Inflammatory macrophage treated with lipopolysaccharide for 1 hour (primary cell): ENCODE measurements at regions not wholly inside any gene's neighbourhood (a gene's known extent, or its start where the extent isn't known, plus 50 kb on each side); places are given as distances from the start of the nearest gene placed in this dataset.
"Not testable (repeated sequence)": the region's sequence is repeated elsewhere in the genome, so short reads cannot be mapped to it uniquely, and the experiment has no call there.

ENCODE experiments used
- DNase-seq, 2 donors: peaks; one replicate each; pipeline ENCODE4 v3.0.0-alpha.2; 2020 to 2022

GRCh38 chr18:54662986-54663385 lies 71.9 kb downstream of the DYNAP start:
- DNase-seq: no peak

- not testable (repeated sequence) for DNase-seq
Measured at GRCh38 chr18:54669701-54670100, 78.7 kb downstream of the DYNAP start.

GRCh38 chr18:54671291-54671881 lies 80.3 kb downstream of the DYNAP start:
- DNase-seq: peak; percentile 20 to 73

- no peak for DNase-seq
Measured at GRCh38 chr18:54672109-54672508, 81.1 kb downstream of the DYNAP start.

- no peak for DNase-seq
Measured at GRCh38 chr18:54672846-54673475, 81.9 kb downstream of the DYNAP start.

- DNase-seq: no peak
Measured at GRCh38 chr18:54673936-54674335, 82.9 kb downstream of the DYNAP start.

GRCh38 chr18:54675076-54675475 lies 84.0 kb downstream of the DYNAP start:
- no peak for DNase-seq

GRCh38 chr18:54679318-54680149 lies 88.5 kb downstream of the DYNAP start:
- peak; percentile 6 to 18 for DNase-seq

GRCh38 chr18:54684784-54685183 lies 93.7 kb downstream of the DYNAP start:
- DNase-seq: no peak

- DNase-seq: no peak
Measured at GRCh38 chr18:54689319-54689718, 98.3 kb downstream of the DYNAP start.

GRCh38 chr18:54690198-54690597 lies 99.2 kb downstream of the DYNAP start:
- DNase-seq: no peak

- no peak for DNase-seq
Measured at GRCh38 chr18:54692463-54692862, 101.4 kb downstream of the DYNAP start.

GRCh38 chr18:54696616-54697293 lies 105.7 kb downstream of the DYNAP start:
- no peak for DNase-seq

- no peak for DNase-seq
Measured at GRCh38 chr18:54700580-54700979, 109.5 kb downstream of the DYNAP start.

GRCh38 chr18:54702686-54703085 lies 111.6 kb downstream of the DYNAP start:
- DNase-seq: no peak

GRCh38 chr18:54710074-54710899 lies 118.0 kb upstream of the RAB27B start:
- no peak for DNase-seq

GRCh38 chr18:54710900-54711281 lies 117.4 kb upstream of the RAB27B start:
- no peak for DNase-seq

GRCh38 chr18:54712306-54712705 lies 116.0 kb upstream of the RAB27B start:
- no peak for DNase-seq

GRCh38 chr18:54712758-54713157 lies 115.5 kb upstream of the RAB27B start:
- DNase-seq: no peak

- DNase-seq: no peak
Measured at GRCh38 chr18:54713386-54713785, 114.9 kb upstream of the RAB27B start.

- no peak for DNase-seq
Measured at GRCh38 chr18:54714851-54715250, 113.4 kb upstream of the RAB27B start.

- DNase-seq: no peak
Measured at GRCh38 chr18:54716586-54716985, 111.7 kb upstream of the RAB27B start.
